ENCODE measurements at regions not wholly inside any gene's neighbourhood (a gene's known extent, or its start where the extent isn't known, plus 50 kb on each side); places are given as distances from the start of the nearest gene placed in this dataset.

GRCh38 chr2:226018641-226019040, 619.1 kb downstream of the NYAP2 start:
- TF ChIP-seq CTCF (IDR thresholded peaks at IDR 0.05) = no peak
- TF ChIP-seq POLR2A (IDR thresholded peaks at IDR 0.05) = no peak
- Histone ChIP-seq H3K4me1 (peaks cover 2 to 5% of the 10 kb centered on the region in 2 donors), H3K9me3 (no peaks in the 10 kb centered on the region), H3K27ac (no peak overlapping the region), H3K27me3 (no peaks in the 10 kb centered on the region), H3K36me3 (no peaks in the 10 kb centered on the region), H3K4me3 (replicated peaks in 1 of 3) (no peak overlapping the region)
- intact Hi-C loops (cut with DNase I) = no loop called here
- DNase-seq = no peak
- 86 to 88% methylated on average over 2 of the region's 2 CpGs for WGBS, 2 donors

- no peak overlapping the region for H3K27ac ChIP-seq
- DNase-seq = no peak
- WGBS, 2 donors = 87 to 95% methylated on average over 2 of the region's 2 CpGs
- no peaks in the 10 kb centered on the region for H3K27me3 ChIP-seq
- peaks cover 6% of the 10 kb centered on the region in 2 donors for H3K4me1 ChIP-seq
- H3K9me3 ChIP-seq = no peaks in the 10 kb centered on the region
- no peaks in the 10 kb centered on the region for H3K36me3 ChIP-seq
- no peak for TF ChIP-seq CTCF (IDR thresholded peaks at IDR 0.05)
- TF ChIP-seq POLR2A (IDR thresholded peaks at IDR 0.05) = no peak
- intact Hi-C loops (cut with DNase I) = no loop called here
- no peak overlapping the region for H3K4me3 ChIP-seq (replicated peaks in 1 of 3)
Observed at GRCh38 chr2:226017537-226017936, 618.0 kb downstream of the NYAP2 start.

GRCh38 chr2:226017107-226017506, 617.6 kb downstream of the NYAP2 start:
- Histone ChIP-seq H3K27ac (no peak overlapping the region), H3K9me3 (no peaks in the 10 kb centered on the region), H3K4me1 (peaks cover 6 to 9% of the 10 kb centered on the region in 2 donors), H3K4me3 (replicated peaks in 1 of 3) (no peak overlapping the region), H3K27me3 (no peaks in the 10 kb centered on the region), H3K36me3 (no peaks in the 10 kb centered on the region)
- intact Hi-C loops (cut with DNase I) = no loop called here
- no peak for DNase-seq
- TF ChIP-seq CTCF (IDR thresholded peaks at IDR 0.05) (no peak), POLR2A (IDR thresholded peaks at IDR 0.05) (no peak)
- WGBS, 2 donors = 97 to 100% methylated on average over 3 of the region's 3 CpGs

- no peaks in the 10 kb centered on the region for H3K9me3 ChIP-seq
- H3K27me3 ChIP-seq = no peaks in the 10 kb centered on the region
- H3K4me1 ChIP-seq = peaks cover 6 to 12% of the 10 kb centered on the region in 2 donors
- intact Hi-C loops (cut with DNase I) = no loop called here
- TF ChIP-seq CTCF (IDR thresholded peaks at IDR 0.05) (no peak), POLR2A (IDR thresholded peaks at IDR 0.05) (no peak)
- H3K27ac ChIP-seq = no peak overlapping the region
- DNase-seq = no peak
- WGBS, 2 donors = 73 to 76% methylated on average over 10 of the region's 10 CpGs
- H3K4me3 ChIP-seq (replicated peaks in 1 of 3) = no peak overlapping the region
- no peaks in the 10 kb centered on the region for H3K36me3 ChIP-seq
Observed at GRCh38 chr2:226011716-226012450, 612.4 kb downstream of the NYAP2 start.

- no peak for DNase-seq
Observed at GRCh38 chr2:226002438-226002837, 602.9 kb downstream of the NYAP2 start.

More at GRCh38 chr2:226002438-226002837, 602.9 kb downstream of the NYAP2 start:
- Histone ChIP-seq H3K36me3 (no peaks in the 10 kb centered on the region), H3K4me1 (no peaks in the 10 kb centered on the region), H3K27ac (no peak overlapping the region), H3K9me3 (no peaks in the 10 kb centered on the region), H3K27me3 (no peaks in the 10 kb centered on the region), H3K4me3 (replicated peaks in 1 of 3) (no peak overlapping the region)
- TF ChIP-seq POLR2A (IDR thresholded peaks at IDR 0.05) (no peak), CTCF (IDR thresholded peaks at IDR 0.05) (no peak)
- WGBS, 2 donors = 59 to 67% methylated on average over 2 of the region's 2 CpGs
- intact Hi-C loops (cut with DNase I) = no loop called here
